NCI-H226 (cell line): ENCODE measurements at regions not wholly inside any gene's neighbourhood (a gene's known extent, or its start where the extent isn't known, plus 50 kb on each side); places are given as distances from the start of the nearest gene placed in this dataset.

Experiments used
- DNase-seq: peaks from one replicate; pipeline ENCODE4 v3.0.0-alpha.2; 2015

DNA sequence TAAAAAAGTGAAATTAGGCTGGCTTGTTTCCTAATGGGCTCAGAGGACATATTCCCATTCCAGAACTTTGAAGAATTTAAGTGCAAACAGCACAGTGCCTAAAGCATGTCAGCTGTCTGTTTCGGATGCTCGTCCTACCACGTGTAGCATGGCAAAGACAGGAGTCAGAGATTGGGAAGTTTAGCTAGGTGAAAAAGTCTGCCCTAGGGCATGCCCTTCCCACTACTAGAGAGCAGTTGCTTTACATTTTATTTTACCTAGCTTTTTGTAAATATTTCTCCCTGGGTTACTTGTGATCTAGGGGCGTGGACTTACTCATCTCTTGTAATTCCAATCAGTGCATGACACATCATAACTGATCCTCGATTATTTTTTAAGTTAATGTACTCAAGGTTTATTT, 111.1 kb downstream of the LMO4 start:
- DNase-seq, result no peak

- no peak for DNase-seq
These were observed 120.8 kb downstream of the LMO4 start for GRCh38 chr1:87449348-87449963.

DNA sequence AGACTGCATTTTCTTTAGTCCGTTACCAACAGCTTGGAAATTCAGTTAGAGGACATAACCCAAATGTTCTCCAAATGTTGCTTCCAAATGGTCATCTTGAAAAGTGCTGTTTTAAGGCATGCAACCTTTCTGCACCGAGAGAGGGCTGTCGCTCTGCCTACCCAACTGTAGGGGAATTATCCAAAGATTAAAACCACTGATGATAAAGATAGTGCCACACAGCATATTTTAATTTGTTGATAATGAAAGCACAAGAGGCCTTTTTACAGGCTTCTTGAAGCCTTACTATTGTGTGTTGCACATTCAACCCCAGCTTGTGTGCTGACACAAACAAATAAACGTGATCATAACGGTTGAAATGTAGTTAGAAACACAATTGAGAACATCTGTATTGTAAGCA, 121.5 kb downstream of the LMO4 start:
- DNase-seq, result no peak

- DNase-seq, result no peak
These were observed 122.0 kb downstream of the LMO4 start for GRCh38 chr1:87450615-87451209.

DNA sequence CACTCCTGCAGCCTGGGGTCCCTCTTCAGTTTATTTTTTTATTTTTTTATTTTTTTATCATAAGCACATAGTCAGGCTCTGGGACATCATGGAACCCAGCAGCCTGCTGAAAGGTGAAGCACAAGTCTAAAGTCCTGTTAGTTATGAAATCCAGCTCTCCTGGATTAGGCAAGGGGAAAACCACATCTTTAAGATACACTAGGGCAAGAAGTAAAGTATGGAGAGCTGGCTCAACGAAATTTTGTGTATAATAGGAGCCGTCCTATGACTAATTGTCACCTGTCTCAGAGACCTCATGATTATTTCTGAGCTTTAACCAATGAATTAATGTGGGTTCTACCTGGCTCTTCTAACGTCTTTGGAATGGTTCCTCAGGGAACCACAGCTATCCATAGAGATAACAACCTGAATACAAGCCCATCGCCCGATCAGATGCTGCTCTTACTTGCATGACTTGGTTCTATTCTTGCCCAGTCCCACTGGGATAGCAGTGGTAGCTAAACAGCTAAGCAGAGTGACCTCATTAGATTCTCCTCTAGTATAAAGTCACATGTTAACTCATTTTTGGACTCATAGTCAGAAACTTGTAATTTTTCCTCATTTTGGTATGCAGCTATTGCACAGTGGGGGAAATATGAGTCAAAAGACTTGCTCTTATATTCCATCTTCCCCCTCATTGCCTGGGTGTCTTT, 122.7 kb downstream of the LMO4 start:
- DNase-seq, result no peak

GRCh38 chr1:87452648-87453047, 124.0 kb downstream of the LMO4 start:
- DNase-seq, result no peak

- DNase-seq, result no peak
These were observed 128.7 kb downstream of the LMO4 start for GRCh38 chr1:87457408-87457807.

DNA sequence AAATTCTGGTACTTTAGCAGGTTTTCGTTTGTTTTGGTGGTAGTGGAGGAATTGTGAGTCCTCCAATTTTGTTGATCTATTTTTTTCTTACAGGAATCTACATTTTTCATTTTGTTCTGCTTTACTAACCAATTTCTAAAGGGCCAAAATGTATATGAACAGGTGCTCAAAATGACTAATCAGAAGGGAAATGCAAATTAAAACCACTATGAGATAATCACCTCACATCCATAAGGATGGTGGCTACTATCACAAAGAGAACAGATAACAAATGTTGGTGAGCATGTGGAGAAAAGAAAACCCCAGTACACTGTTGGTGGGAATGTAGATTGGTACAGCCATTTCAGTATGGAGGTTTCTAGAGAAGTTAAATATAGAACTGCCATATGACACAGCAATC, 134.2 kb downstream of the LMO4 start:
- no peak for DNase-seq

DNA sequence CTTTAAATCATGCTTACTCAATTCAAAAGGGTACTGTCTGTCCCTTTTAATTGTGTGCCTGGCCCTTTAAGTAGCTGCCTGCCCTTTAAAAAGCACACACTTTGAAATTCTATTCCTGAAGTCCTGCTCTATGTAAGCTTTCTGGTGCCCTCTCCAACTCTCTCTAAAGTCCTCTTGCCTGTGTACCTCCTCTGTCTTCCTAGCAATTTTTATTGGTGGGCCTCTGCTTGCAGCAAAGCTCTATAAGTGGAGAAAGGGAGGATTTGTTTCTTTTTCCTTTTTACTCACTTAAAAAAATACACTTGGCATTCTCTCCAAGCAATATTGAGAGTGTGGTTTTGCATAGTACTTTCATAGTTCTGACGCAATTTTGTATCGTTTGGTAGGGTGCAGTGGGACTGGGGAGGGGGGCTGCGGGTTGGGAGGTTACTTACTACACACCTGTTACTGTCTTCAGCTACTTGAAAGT, 135.4 kb downstream of the LMO4 start:
- no peak for DNase-seq

- no peak for DNase-seq
These were observed 137.9 kb downstream of the LMO4 start for GRCh38 chr1:87466621-87467020.

DNA sequence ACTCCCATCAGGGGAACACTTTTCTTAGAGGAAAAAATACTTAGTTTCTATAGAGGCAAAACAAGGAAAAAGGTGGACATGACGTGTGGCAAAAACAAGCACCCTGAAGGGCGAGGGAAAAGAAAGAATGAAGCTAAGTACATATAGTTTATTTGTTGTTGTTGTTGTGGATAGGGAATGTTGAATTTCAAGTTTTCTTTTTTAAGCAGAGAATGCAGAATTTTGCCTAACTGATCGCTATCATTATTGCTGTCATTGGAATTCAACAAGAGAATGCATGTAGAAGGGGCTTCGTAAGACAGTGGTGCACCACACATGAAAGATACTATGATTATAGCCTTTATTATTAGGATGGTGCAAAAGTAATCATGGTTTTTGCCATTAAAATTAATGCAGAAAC, 144.0 kb downstream of the LMO4 start:
- DNase-seq, result no peak

GRCh38 chr1:87473203-87473661, 144.6 kb downstream of the LMO4 start:
- peak; percentile 9 for DNase-seq

- DNase-seq, result no peak
These were observed 145.4 kb downstream of the LMO4 start for GRCh38 chr1:87474098-87474497.

DNA sequence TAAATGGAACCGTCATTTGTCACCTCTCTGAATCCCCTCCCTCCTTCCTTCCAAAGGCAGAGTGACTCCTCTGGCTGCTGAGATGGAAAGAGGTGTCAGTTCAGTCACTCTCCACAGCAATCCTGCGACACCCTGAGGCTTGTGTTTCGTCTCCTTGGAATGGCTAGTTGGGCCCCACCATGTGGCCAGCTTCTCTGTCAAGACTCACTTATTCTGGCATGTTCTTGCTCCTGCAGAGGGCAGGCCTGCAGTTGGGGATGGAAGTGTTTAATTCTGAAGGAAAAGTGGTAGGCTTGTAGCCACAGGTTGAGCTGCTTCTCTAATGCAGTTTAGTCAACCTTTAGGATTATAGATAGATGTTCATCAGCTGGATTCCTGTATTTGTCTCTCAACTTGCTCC, 149.6 kb downstream of the LMO4 start:
- peak; percentile 41 for DNase-seq

DNA sequence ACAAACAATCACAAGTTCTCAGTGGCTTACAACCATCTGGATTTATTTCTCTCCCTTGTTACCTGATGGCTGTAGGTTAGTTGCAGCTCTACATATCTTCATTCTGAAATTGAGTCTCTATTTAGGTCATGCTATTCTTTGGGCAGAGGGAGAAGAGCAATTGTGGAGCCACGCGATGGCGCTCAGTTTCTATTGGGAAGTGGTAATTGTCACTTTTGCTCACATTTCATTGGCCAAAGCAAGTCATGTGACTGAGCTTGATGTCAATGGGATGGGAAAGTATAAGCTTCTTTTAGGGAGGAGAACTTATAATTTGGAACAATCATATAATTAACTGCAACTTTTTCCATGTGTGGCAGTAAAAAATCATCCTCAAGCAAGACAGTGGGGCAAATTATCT, 166.5 kb downstream of the LMO4 start:
- DNase-seq, result no peak

DNA sequence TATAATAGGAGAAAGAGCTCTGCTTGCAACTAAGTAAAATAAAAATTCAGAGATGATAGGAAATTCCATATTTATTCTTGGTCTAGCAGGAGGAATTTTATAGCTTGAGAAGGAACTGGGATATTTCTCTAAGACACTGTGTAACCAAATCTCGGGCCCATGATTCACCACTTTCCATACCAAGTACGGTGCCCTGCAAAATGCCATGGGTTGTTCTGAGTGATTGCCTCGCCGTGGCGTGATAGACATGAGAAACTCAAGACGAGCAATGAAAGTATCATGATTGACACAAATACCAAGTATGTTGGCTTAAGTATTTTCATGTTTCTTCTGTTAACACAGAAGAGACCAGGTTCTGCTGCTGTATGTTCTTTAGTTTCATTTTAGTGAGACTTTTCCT, 167.2 kb downstream of the LMO4 start:
- no peak for DNase-seq

GRCh38 chr1:87497380-87498203, 168.9 kb downstream of the LMO4 start:
- DNase-seq, result no peak

DNA sequence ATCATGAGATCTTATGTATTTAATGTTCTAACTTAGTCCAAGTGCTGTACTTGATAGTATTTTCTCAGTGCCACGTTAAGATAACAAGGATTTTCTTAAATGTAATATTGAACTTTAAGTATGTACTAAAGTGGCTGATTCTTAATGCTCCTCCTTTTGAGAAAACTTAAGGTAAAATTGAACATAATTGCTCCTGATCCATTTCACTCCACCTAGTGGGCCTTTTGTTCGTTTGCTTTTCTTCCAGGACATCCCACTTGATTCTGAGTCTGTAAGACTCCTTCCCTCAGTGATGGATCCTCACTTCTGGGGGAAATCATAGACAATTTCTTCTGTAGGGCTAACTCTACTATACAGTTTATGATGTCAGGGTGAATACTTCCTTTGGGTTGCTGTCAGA, 173.1 kb downstream of the LMO4 start:
- DNase-seq, result no peak

DNA sequence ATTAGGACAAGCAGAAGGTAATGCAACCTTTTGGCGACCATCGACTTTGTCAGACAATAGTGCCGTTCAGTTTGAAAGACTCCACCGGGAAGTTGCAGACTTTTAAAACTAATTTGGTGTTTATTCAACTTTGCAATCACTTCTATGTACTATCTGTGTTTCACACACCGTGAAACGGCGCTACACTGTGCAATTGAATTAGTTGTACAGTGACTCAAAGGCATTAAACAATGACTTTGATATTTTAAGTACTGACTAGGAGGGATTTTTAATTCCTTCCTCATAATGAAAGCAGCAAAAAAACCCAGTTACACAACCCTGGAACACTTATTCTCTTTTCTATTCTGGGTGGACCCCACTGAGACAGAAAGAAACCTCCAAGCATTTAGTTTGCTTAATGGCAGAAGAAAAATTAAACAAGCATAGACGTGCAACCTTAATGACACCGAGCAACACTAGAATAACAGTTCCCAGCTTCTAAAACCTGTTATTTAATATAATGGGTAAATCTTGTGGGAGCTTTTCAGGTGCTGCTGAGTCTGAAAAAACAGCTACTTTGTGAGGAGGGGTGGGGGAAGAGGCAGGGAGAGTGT, 176.8 kb downstream of the LMO4 start:
- DNase-seq, result no peak

DNA sequence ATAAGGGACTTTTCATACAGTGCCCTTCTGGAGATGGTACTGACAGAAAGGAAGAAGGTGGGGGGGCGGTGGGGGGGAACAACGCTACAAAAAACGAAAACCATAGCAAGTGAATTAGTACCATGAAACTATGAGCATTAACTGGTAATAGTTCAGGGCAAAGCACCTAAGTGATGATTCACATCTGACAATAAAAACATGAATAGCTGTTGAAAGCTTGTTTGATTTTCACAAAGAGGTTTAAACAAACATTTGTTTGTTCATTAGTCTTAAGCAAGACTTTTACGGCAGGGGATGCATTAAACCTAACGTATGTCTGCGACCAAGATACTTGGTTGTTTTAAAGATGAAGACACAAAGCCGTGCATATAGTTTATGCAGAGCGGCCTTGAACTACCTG, 177.5 kb downstream of the LMO4 start:
- no peak for DNase-seq

DNA sequence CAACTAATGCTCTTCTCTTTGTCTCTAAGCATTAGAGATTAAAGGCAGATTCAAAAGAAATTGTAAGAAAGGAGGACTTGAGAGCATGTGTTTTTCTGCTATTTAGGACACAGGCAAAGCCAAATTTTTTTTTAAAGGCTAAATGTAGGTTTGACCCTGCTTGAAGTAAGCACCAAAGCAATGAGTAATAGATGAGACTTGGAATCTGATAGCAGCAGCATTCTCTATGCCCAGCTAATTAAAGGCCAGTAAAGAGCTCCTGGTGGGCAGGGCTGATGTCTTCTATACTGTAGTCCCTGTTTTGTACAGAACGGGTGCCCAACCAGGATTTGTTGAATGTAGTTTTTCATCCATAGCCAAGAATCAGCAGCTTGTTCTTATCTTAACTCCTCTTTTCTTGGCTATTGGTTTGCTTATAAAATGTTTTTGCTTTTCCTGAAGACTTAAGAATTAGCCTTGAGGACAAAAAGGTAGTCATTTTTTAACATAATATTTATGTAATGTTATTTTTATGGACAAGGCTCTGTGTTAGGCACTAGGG, 179.6 kb downstream of the LMO4 start:
- no peak for DNase-seq

- no peak for DNase-seq
These were observed 181.9 kb downstream of the LMO4 start for GRCh38 chr1:87510540-87510939.

- no peak for DNase-seq
These were observed 182.8 kb downstream of the LMO4 start for GRCh38 chr1:87511449-87511848.
